Muscle layer of duodenum (tissue), 2 donors: ENCODE measurements at regions not wholly inside any gene's neighbourhood (a gene's known extent, or its start where the extent isn't known, plus 50 kb on each side); places are given as distances from the start of the nearest gene placed in this dataset.
A peak's percentile ranks its signal among the peaks of the same experiment; 100 is the strongest.
"Not testable (repeated sequence)": the region's sequence is repeated elsewhere in the genome, so short reads cannot be mapped to it uniquely, and the experiment has no call there.

Experiments used
- H3K27ac ChIP-seq: one replicate; pipeline ENCODE4 v1.7.0; 2013; ENCODE audit warnings: mild to moderate bottlenecking, low read length
- H3K27me3 ChIP-seq: one replicate; pipeline ENCODE4 v1.7.0; 2013; ENCODE audit warnings: low read depth, mild to moderate bottlenecking, control low read depth, low read length
- H3K36me3 ChIP-seq, 2 donors: one replicate each; pipeline ENCODE4 v1.7.0; 2013; ENCODE audit warnings: low read length in 2 of 2, control low read depth in 1 of 2, mild to moderate bottlenecking in 1 of 2; ENCODE audit not compliant: insufficient read depth in 2 of 2, control insufficient read depth in 1 of 2
- H3K4me1 ChIP-seq, 2 donors: one replicate each; pipeline ENCODE4 v1.7.0; 2013; ENCODE audit warnings: low read length in 2 of 2, mild to moderate bottlenecking in 2 of 2, control low read depth in 1 of 2, moderate library complexity in 1 of 2; ENCODE audit not compliant: insufficient read depth in 2 of 2, control insufficient read depth in 1 of 2
- H3K4me3 ChIP-seq, 2 donors: one replicate each; pipeline ENCODE4 v1.7.0; 2013; ENCODE audit warnings: low read length in 2 of 2, low read depth in 1 of 2, mild to moderate bottlenecking in 1 of 2
- H3K9me3 ChIP-seq, 2 donors: one replicate each; pipeline ENCODE4 v1.7.0; 2013; ENCODE audit warnings: low read length in 2 of 2, control low read depth in 1 of 2, mild to moderate bottlenecking in 1 of 2; ENCODE audit not compliant: control insufficient read depth in 1 of 2
- donor health status: healthy.

GRCh38 chr2:47295131-47295980 lies 73.8 kb upstream of the EPCAM start:
- Histone ChIP-seq H3K4me3 (no peak overlapping the region), H3K36me3 (no peaks in the 10 kb centered on the region), H3K4me1 (no peaks in the 10 kb centered on the region), H3K9me3 (no peaks in the 10 kb centered on the region), H3K27me3 (no peaks in the 10 kb centered on the region), H3K27ac (no peak overlapping the region)

- Histone ChIP-seq H3K27ac (no peak overlapping the region), H3K36me3 (no peaks in the 10 kb centered on the region), H3K4me3 (no peak overlapping the region), H3K4me1 (no peaks in the 10 kb centered on the region), H3K27me3 (no peaks in the 10 kb centered on the region), H3K9me3 (no peaks in the 10 kb centered on the region)
Measured at GRCh38 chr2:47293976-47294375, 75.1 kb upstream of the EPCAM start.

GRCh38 chr2:47288864-47289263 lies 80.2 kb upstream of the EPCAM start:
- Histone ChIP-seq H3K9me3 (no peaks in the 10 kb centered on the region), H3K4me3 (no peak overlapping the region), H3K27me3 (no peaks in the 10 kb centered on the region), H3K27ac (no peak overlapping the region), H3K36me3 (no peaks in the 10 kb centered on the region), H3K4me1 (no peaks in the 10 kb centered on the region)

DNA sequence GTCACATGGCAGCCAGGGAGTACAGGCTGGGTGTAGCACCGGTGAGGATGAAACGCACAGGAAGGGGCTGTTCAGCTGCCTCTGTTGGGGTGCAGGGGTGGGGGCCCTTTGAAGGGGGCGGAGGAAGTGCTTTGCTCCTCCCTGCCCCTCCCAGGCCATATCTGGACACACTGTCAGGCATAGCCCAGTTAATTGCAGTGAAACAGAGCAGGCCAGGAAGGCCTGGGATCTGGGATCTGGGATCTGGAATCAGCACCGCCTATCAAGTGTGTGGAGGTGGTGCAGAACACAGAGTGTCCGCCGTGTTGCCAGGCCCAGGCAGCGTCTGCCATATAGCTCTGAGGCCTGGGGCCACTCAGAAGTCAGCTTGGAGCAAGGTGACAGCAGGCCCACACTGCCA lies 85.5 kb upstream of the EPCAM start:
- Histone ChIP-seq H3K27ac (no peak overlapping the region), H3K27me3 (no peaks in the 10 kb centered on the region), H3K4me1 (no peaks in the 10 kb centered on the region), H3K9me3 (no peaks in the 10 kb centered on the region), H3K36me3 (no peaks in the 10 kb centered on the region), H3K4me3 (no peak overlapping the region)

DNA sequence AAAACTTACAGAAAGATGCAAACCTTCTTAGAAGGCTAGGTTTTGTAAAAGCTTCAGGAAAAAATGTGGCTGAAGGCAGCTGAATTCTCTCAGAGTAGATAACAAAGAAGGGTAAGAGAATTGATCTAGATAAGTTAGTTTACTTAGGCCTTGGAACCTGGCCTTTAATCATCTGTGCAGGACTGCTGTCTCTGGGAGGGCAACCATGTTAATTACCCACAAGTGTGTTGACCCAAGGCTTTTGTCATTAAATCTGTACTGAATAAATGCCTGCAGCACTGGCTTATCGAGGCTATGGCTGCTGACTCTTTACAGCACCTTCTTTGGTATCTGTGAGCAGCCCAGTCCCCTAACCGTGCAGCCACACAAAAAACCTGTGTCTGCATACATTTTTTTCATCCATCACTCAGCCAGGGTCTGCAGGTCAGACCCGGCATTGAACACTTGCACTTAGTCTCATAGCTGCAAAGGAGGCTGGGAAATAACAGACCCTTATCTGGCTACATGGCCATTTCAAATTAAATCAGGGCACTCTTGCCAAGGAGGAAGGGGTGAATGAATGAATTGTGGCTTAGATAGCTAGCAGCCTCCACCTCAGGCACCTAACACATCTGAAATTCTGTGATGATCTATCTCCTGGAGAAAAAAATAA lies 86.4 kb upstream of the EPCAM start:
- Histone ChIP-seq H3K4me3 (no peak overlapping the region), H3K4me1 (no peaks in the 10 kb centered on the region), H3K9me3 (no peaks in the 10 kb centered on the region), H3K27ac (no peak overlapping the region), H3K36me3 (no peaks in the 10 kb centered on the region), H3K27me3 (no peaks in the 10 kb centered on the region)

DNA sequence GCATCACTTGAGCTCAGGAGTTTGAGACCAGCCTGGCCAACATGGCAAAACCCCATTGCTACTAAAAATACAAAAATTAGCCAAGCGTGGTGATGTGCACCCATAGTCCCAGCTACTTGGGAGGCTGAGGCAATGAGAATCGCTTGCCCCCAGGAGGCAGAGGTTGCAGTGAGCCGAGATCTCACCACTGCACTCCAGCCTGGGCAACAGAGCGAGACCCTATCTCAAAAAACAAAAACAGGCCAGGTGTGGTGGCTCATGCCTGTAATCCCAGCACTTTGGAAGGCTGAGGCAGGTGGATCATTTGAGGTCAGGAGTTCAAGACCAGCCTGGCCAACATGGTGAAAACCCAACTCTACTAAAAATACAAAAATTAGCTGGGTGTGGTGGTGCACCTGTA lies 89.6 kb upstream of the EPCAM start:
- not testable (repeated sequence) for H3K4me3 ChIP-seq, H3K4me1 ChIP-seq, H3K27me3 ChIP-seq, H3K9me3 ChIP-seq, H3K27ac ChIP-seq, H3K36me3 ChIP-seq

- Histone ChIP-seq H3K9me3 (no peaks in the 10 kb centered on the region), H3K4me3 (no peak overlapping the region), H3K27me3 (no peaks in the 10 kb centered on the region), H3K4me1 (peaks cover 3 to 4% of the 10 kb centered on the region in 2 donors), H3K36me3 (no peaks in the 10 kb centered on the region), H3K27ac (no peak overlapping the region)
Measured at GRCh38 chr2:47277987-47278386, 91.1 kb upstream of the EPCAM start.

DNA sequence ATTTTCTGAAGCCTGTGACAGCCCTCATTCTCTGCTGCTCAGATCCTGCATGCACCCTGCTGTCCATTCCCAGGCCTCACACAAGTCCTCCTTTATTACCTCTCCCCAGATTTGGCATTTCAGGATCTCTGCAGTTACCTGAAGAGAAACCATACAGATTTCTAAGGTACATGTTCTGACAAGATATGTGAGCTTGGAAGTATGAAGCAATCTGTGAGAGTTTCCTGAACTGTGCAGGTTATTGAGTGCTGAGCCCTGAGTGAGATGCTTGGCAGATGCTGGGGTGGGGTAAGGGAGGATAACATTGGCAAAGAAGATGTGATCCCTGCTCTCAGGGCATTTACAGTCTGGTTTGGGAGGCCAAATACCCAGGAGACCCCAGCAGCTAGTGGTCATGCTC lies 91.9 kb upstream of the EPCAM start:
- peaks cover 8% of the 10 kb centered on the region in 2 donors for H3K4me1 ChIP-seq
- H3K9me3 ChIP-seq = no peaks in the 10 kb centered on the region
- H3K4me3 ChIP-seq = no peak overlapping the region
- no peaks in the 10 kb centered on the region for H3K27me3 ChIP-seq
- no peak overlapping the region for H3K27ac ChIP-seq
- no peaks in the 10 kb centered on the region for H3K36me3 ChIP-seq

DNA sequence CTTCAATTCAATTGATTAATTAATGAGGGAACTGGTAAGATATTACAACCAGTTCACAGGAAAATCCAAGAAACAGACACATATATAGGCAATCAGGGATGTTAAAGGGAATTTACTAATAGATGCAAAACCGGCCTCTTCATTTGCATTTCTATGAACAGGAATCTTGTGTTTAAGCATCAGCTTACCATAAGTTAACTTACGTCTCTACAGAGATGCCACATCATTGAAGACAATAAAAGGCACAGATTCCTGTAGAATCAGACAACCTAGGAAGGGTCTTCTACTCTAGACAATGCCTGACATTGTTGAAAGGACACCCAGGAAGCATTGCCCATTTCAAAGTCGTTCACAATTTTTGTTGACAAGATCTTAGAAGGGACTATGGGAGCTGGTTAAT lies 93.0 kb upstream of the EPCAM start:
- no peaks in the 10 kb centered on the region for H3K9me3 ChIP-seq
- peaks cover 8 to 15% of the 10 kb centered on the region in 2 donors for H3K4me1 ChIP-seq
- H3K27ac ChIP-seq = no peak overlapping the region
- H3K36me3 ChIP-seq = no peaks in the 10 kb centered on the region
- H3K4me3 ChIP-seq = no peak overlapping the region
- no peaks in the 10 kb centered on the region for H3K27me3 ChIP-seq

GRCh38 chr2:47274054-47274782 lies 94.9 kb upstream of the EPCAM start:
- Histone ChIP-seq H3K4me1 (peaks cover 10 to 15% of the 10 kb centered on the region in 2 donors), H3K36me3 (no peaks in the 10 kb centered on the region), H3K9me3 (no peaks in the 10 kb centered on the region), H3K27me3 (no peaks in the 10 kb centered on the region), H3K4me3 (no peak overlapping the region), H3K27ac (peak overlapping the region; percentile 59)

- Histone ChIP-seq H3K9me3 (no peaks in the 10 kb centered on the region), H3K27ac (peak overlapping the region; percentile 59), H3K4me3 (peak overlapping the region; percentile 54 to 64), H3K4me1 (peaks cover 12 to 15% of the 10 kb centered on the region in 2 donors), H3K27me3 (no peaks in the 10 kb centered on the region), H3K36me3 (no peaks in the 10 kb centered on the region)
Measured at GRCh38 chr2:47272905-47273758, 96.0 kb upstream of the EPCAM start.
